ENCODE measurements at regions not wholly inside any gene's neighbourhood (a gene's known extent, or its start where the extent isn't known, plus 50 kb on each side); places are given as distances from the start of the nearest gene placed in this dataset.

GRCh38 chr18:73199151-73199550 lies 331.4 kb upstream of the NETO1 start:
- Mint-ChIP-seq H3K9me3 (no peaks in the 10 kb centered on the region), H3K4me3 (no peak overlapping the region), H3K36me3 (ENCODE audit: low read depth) (no peaks in the 10 kb centered on the region), H3K4me1 (no peaks in the 10 kb centered on the region), H3K27me3 (ENCODE audit: low read depth) (no peaks in the 10 kb centered on the region), H3K27ac (no peak overlapping the region)
- no peak for TF ChIP-seq CTCF (IDR thresholded peaks at IDR 0.05; ENCODE audit: unreplicated experiment in 3 of 3)

GRCh38 chr18:73189718-73190117 lies 321.9 kb upstream of the NETO1 start:
- Mint-ChIP-seq H3K9me3 (no peaks in the 10 kb centered on the region), H3K4me1 (no peaks in the 10 kb centered on the region), H3K27me3 (ENCODE audit: low read depth) (peaks cover 4% of the 10 kb centered on the region), H3K36me3 (ENCODE audit: low read depth) (no peaks in the 10 kb centered on the region), H3K27ac (no peak overlapping the region), H3K4me3 (no peak overlapping the region)
- no peak for TF ChIP-seq CTCF (IDR thresholded peaks at IDR 0.05; ENCODE audit: unreplicated experiment in 3 of 3)

- no peaks in the 10 kb centered on the region for H3K9me3 Mint-ChIP-seq
- no peaks in the 10 kb centered on the region for H3K27me3 Mint-ChIP-seq (ENCODE audit: low read depth)
- no peak overlapping the region for H3K4me3 Mint-ChIP-seq
- H3K36me3 Mint-ChIP-seq (ENCODE audit: low read depth), result no peaks in the 10 kb centered on the region
- no peaks in the 10 kb centered on the region for H3K4me1 Mint-ChIP-seq
- no peak overlapping the region for H3K27ac Mint-ChIP-seq
- TF ChIP-seq CTCF (IDR thresholded peaks at IDR 0.05; ENCODE audit: unreplicated experiment in 3 of 3), result no peak
Measured at GRCh38 chr18:73168236-73168635, 300.4 kb upstream of the NETO1 start.

- H3K4me3 Mint-ChIP-seq, result no peak overlapping the region
- no peak for TF ChIP-seq CTCF (IDR thresholded peaks at IDR 0.05; ENCODE audit: unreplicated experiment in 3 of 3)
- no peaks in the 10 kb centered on the region for H3K36me3 Mint-ChIP-seq (ENCODE audit: low read depth)
- no peak overlapping the region for H3K27ac Mint-ChIP-seq
- no peaks in the 10 kb centered on the region for H3K9me3 Mint-ChIP-seq
- no peaks in the 10 kb centered on the region for H3K27me3 Mint-ChIP-seq (ENCODE audit: low read depth)
- no peaks in the 10 kb centered on the region for H3K4me1 Mint-ChIP-seq
Measured at GRCh38 chr18:73164430-73164829, 296.6 kb upstream of the NETO1 start.

GRCh38 chr18:73163236-73163635 lies 295.4 kb upstream of the NETO1 start:
- Mint-ChIP-seq H3K9me3 (no peaks in the 10 kb centered on the region), H3K27ac (no peak overlapping the region), H3K4me1 (no peaks in the 10 kb centered on the region), H3K36me3 (ENCODE audit: low read depth) (no peaks in the 10 kb centered on the region), H3K4me3 (no peak overlapping the region), H3K27me3 (ENCODE audit: low read depth) (no peaks in the 10 kb centered on the region)
- no peak for TF ChIP-seq CTCF (IDR thresholded peaks at IDR 0.05; ENCODE audit: unreplicated experiment in 3 of 3)

GRCh38 chr18:73156117-73156516 lies 288.3 kb upstream of the NETO1 start:
- H3K4me3 Mint-ChIP-seq, result no peak overlapping the region
- no peaks in the 10 kb centered on the region for H3K36me3 Mint-ChIP-seq (ENCODE audit: low read depth)
- H3K4me1 Mint-ChIP-seq, result no peaks in the 10 kb centered on the region
- TF ChIP-seq CTCF (IDR thresholded peaks at IDR 0.05; ENCODE audit: unreplicated experiment in 3 of 3), result no peak
- H3K27ac Mint-ChIP-seq, result no peak overlapping the region
- H3K27me3 Mint-ChIP-seq (ENCODE audit: low read depth), result no peaks in the 10 kb centered on the region
- H3K9me3 Mint-ChIP-seq, result no peaks in the 10 kb centered on the region

Measured in nephron (organoid).